MM.1S (cell line): ENCODE measurements at regions not wholly inside any gene's neighbourhood (a gene's known extent, or its start where the extent isn't known, plus 50 kb on each side); places are given as distances from the start of the nearest gene placed in this dataset.
A peak's percentile ranks its signal among the peaks of the same experiment; 100 is the strongest.

Experiments used
- DNase-seq: peaks from one replicate; pipeline ENCODE4 v3.0.0-alpha.2; 2015
- H2AFZ ChIP-seq: fragments of 300-600 bp; sonication (generic); 2 replicates; pipeline ENCODE4 v1.6.0; 2016; ENCODE audit warnings: antibody characterized with exemption, low read length
- H3F3A ChIP-seq: fragments of 300-600 bp; sonication (generic); 2 replicates; pipeline ENCODE4 v1.6.1; 2016; ENCODE audit warnings: mild to moderate bottlenecking, antibody characterized with exemption, low read length, moderate library complexity, mixed read lengths; ENCODE audit not compliant: insufficient read depth
- H3K27ac ChIP-seq: fragments of 300-600 bp; sonication (generic); 2 replicates; pipeline ENCODE4 v1.5.1; 2016; ENCODE audit warnings: mild to moderate bottlenecking, low read length
- H3K27me3 ChIP-seq: fragments of 300-600 bp; sonication (generic); replicated peaks from 2 replicates; pipeline ENCODE4 v1.6.0; 2016; ENCODE audit warnings: low read length; ENCODE audit not compliant: insufficient read depth
- H3K36me3 ChIP-seq: fragments of 300-600 bp; sonication (generic); replicated peaks from 2 replicates; pipeline ENCODE4 v1.6.1; 2016; ENCODE audit warnings: mild to moderate bottlenecking, low read length, mixed read lengths; ENCODE audit not compliant: insufficient read depth
- H3K4me1 ChIP-seq: fragments of 300-600 bp; sonication (generic); 2 replicates; pipeline ENCODE4 v1.6.1; 2016; ENCODE audit warnings: low read length, mixed read lengths
- H3K4me2 ChIP-seq: fragments of 300-600 bp; sonication (generic); 2 replicates; pipeline ENCODE4 v1.6.0; 2016; ENCODE audit warnings: low read depth, low read length
- H3K4me3 ChIP-seq: fragments of 300-600 bp; sonication (generic); 2 replicates; pipeline ENCODE4 v1.5.1; 2016; ENCODE audit warnings: low read length, mixed read lengths
- H3K79me2 ChIP-seq: fragments of 300-600 bp; sonication (generic); 2 replicates; pipeline ENCODE4 v1.6.1; 2016; ENCODE audit warnings: mixed run types, low read length, mixed read lengths
- H3K9ac ChIP-seq: fragments of 300-600 bp; sonication (generic); 2 replicates; pipeline ENCODE4 v1.6.1; 2016; ENCODE audit warnings: low read length, mixed read lengths
- H3K9me2 ChIP-seq: fragments of 300-600 bp; sonication (generic); replicated peaks from 2 replicates; pipeline ENCODE4 v1.6.1; 2016; ENCODE audit warnings: mild to moderate bottlenecking, low read length, mixed read lengths; ENCODE audit not compliant: insufficient read depth
- H3K9me3 ChIP-seq: fragments of 300-600 bp; sonication (generic); replicated peaks from 2 replicates; pipeline ENCODE4 v1.6.1; 2016; ENCODE audit warnings: mild to moderate bottlenecking, low read length, mixed read lengths; ENCODE audit not compliant: insufficient read depth
- H4K20me1 ChIP-seq: fragments of 300-600 bp; sonication (generic); 2 replicates; pipeline ENCODE4 v1.6.1; 2016; ENCODE audit warnings: mild to moderate bottlenecking, low read length, moderate library complexity, mixed read lengths; ENCODE audit not compliant: insufficient read depth
- EZH2 ChIP-seq: fragments of 300-600 bp; sonication (generic); optimal IDR thresholded peaks from 2 replicates; pipeline ENCODE3; 2017; ENCODE audit warnings: low read depth, mild to moderate bottlenecking, antibody characterized with exemption, low read length, mixed read lengths
- EZH2phosphoT487 ChIP-seq: fragments of 300-600 bp; sonication (generic); IDR thresholded peaks from 2 replicates; pipeline ENCODE4 v1.6.1; 2018; ENCODE audit warnings: antibody characterized with exemption, low read length
- TF ChIP-seq, protein P1 (sequence below): fragments of 300-600 bp; sonication (generic); IDR thresholded peaks from 2 replicates; pipeline ENCODE4 v1.5.1; 2016; ENCODE audit warnings: antibody characterized with exemption, low read length, mixed read lengths

GRCh38 chr5:34587355-34588241, 68.5 kb upstream of the RAI14 start:
- no peak overlapping the region for H3K9ac ChIP-seq
- H2AFZ ChIP-seq, result peak overlapping the region; percentile 19; the same call in 1 of the 2 replicates
- H3K79me2 ChIP-seq, result no peaks in the 10 kb centered on the region
- H3K27me3 ChIP-seq, result no peaks in the 10 kb centered on the region
- no peak overlapping the region for H3K27ac ChIP-seq
- no peak overlapping the region; the same call in 1 of the 2 replicates for H3K4me2 ChIP-seq
- no peaks in the 10 kb centered on the region for H3K9me2 ChIP-seq
- no peaks in the 10 kb centered on the region for H3F3A ChIP-seq
- H3K4me3 ChIP-seq, result no peak overlapping the region
- TF ChIP-seq EZH2 (no peak), EZH2phosphoT487 (no peak)
- TF ChIP-seq, protein P1, sequence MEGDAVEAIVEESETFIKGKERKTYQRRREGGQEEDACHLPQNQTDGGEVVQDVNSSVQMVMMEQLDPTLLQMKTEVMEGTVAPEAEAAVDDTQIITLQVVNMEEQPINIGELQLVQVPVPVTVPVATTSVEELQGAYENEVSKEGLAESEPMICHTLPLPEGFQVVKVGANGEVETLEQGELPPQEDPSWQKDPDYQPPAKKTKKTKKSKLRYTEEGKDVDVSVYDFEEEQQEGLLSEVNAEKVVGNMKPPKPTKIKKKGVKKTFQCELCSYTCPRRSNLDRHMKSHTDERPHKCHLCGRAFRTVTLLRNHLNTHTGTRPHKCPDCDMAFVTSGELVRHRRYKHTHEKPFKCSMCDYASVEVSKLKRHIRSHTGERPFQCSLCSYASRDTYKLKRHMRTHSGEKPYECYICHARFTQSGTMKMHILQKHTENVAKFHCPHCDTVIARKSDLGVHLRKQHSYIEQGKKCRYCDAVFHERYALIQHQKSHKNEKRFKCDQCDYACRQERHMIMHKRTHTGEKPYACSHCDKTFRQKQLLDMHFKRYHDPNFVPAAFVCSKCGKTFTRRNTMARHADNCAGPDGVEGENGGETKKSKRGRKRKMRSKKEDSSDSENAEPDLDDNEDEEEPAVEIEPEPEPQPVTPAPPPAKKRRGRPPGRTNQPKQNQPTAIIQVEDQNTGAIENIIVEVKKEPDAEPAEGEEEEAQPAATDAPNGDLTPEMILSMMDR, result no peak
- no peaks in the 10 kb centered on the region for H3K36me3 ChIP-seq
- no peaks in the 10 kb centered on the region for H3K9me3 ChIP-seq
- H3K4me1 ChIP-seq, result no peaks in the 10 kb centered on the region
- no peak for DNase-seq
- no peaks in the 10 kb centered on the region for H4K20me1 ChIP-seq

GRCh38 chr5:34589832-34590231, 66.3 kb upstream of the RAI14 start:
- Histone ChIP-seq H3K4me3 (no peak overlapping the region), H4K20me1 (no peaks in the 10 kb centered on the region), H3K9me3 (no peaks in the 10 kb centered on the region), H3F3A (no peaks in the 10 kb centered on the region), H3K4me2 (no peak overlapping the region), H3K79me2 (no peaks in the 10 kb centered on the region), H3K27me3 (no peaks in the 10 kb centered on the region), H3K9me2 (no peaks in the 10 kb centered on the region), H3K27ac (no peak overlapping the region), H3K9ac (no peak overlapping the region), H3K4me1 (no peaks in the 10 kb centered on the region), H3K36me3 (no peaks in the 10 kb centered on the region), H2AFZ (no peak overlapping the region)
- DNase-seq, result no peak
- no peak for TF ChIP-seq EZH2phosphoT487
- TF ChIP-seq, protein P1, result no peak
- no peak for TF ChIP-seq EZH2

DNA sequence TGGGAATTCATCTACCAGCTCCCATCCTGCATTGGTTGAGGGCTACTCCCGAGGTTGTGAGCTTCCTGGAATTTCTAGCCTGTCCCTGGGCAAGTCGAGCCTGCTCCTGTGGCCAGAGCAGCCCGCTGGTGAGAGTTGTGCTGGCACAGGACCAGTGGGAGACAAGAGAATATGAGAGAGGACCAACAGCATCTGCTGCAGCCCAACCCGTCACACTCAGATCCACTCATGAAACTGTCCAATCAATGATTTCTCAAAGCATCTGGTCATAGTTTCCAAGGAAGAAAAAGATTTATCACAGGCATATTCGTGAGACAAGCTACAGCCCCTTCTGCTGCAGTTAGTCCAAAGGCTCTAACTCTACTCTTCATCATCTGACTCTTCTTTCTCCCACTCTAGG, 64.4 kb upstream of the RAI14 start:
- H3F3A ChIP-seq, result no peaks in the 10 kb centered on the region
- H3K4me1 ChIP-seq, result no peaks in the 10 kb centered on the region
- H3K27me3 ChIP-seq, result no peaks in the 10 kb centered on the region
- H3K79me2 ChIP-seq, result no peaks in the 10 kb centered on the region
- H4K20me1 ChIP-seq, result no peaks in the 10 kb centered on the region
- H2AFZ ChIP-seq, result no peak overlapping the region
- no peaks in the 10 kb centered on the region for H3K9me2 ChIP-seq
- H3K9ac ChIP-seq, result no peak overlapping the region
- H3K36me3 ChIP-seq, result no peaks in the 10 kb centered on the region
- no peak overlapping the region for H3K27ac ChIP-seq
- no peak for DNase-seq
- no peak overlapping the region for H3K4me3 ChIP-seq
- TF ChIP-seq, protein P1, result no peak
- TF ChIP-seq EZH2phosphoT487, result no peak
- no peak for TF ChIP-seq EZH2
- H3K9me3 ChIP-seq, result no peaks in the 10 kb centered on the region
- H3K4me2 ChIP-seq, result no peak overlapping the region
